ENCODE measurements at regions not wholly inside any gene's neighbourhood (a gene's known extent, or its start where the extent isn't known, plus 50 kb on each side); places are given as distances from the start of the nearest gene placed in this dataset.

GRCh38 chr17:11077673-11078072 lies 163.3 kb upstream of the SHISA6 start:
- Histone ChIP-seq H3K36me3 (no peaks in the 10 kb centered on the region), H3K27ac (no peak overlapping the region), H3K4me3 (ENCODE audit: low read depth, low read length) (no peak overlapping the region), H3K9me3 (ENCODE audit: severe bottlenecking) (no peaks in the 10 kb centered on the region), H3K27me3 (ENCODE audit: insufficient read depth, low read depth, severe bottlenecking) (no peaks in the 10 kb centered on the region)
- no peak for DNase-seq
- TF ChIP-seq CTCF (IDR thresholded peaks at IDR 0.05; ENCODE audit: low read depth, low read length): no peak

- TF ChIP-seq CTCF (IDR thresholded peaks at IDR 0.05; ENCODE audit: low read depth, low read length): no peak
- Histone ChIP-seq H3K9me3 (ENCODE audit: severe bottlenecking) (no peaks in the 10 kb centered on the region), H3K27me3 (ENCODE audit: insufficient read depth, low read depth, severe bottlenecking) (no peaks in the 10 kb centered on the region), H3K36me3 (no peaks in the 10 kb centered on the region), H3K4me3 (ENCODE audit: low read depth, low read length) (no peak overlapping the region), H3K27ac (no peak overlapping the region)
- no peak for DNase-seq
Measured at GRCh38 chr17:11074451-11074850, 166.6 kb upstream of the SHISA6 start.

- no peak overlapping the region for H3K4me3 ChIP-seq (ENCODE audit: low read depth, low read length)
- H3K36me3 ChIP-seq: no peaks in the 10 kb centered on the region
- no peak for TF ChIP-seq CTCF (IDR thresholded peaks at IDR 0.05; ENCODE audit: low read depth, low read length)
Measured at GRCh38 chr17:11056926-11057325, 184.1 kb upstream of the SHISA6 start.

GRCh38 chr17:11053846-11054245 lies 187.2 kb upstream of the SHISA6 start:
- TF ChIP-seq CTCF (IDR thresholded peaks at IDR 0.05; ENCODE audit: low read depth, low read length): no peak
- no peaks in the 10 kb centered on the region for H3K36me3 ChIP-seq
- no peak overlapping the region for H3K27ac ChIP-seq
- no peaks in the 10 kb centered on the region for H3K9me3 ChIP-seq (ENCODE audit: severe bottlenecking)
- H3K4me3 ChIP-seq (ENCODE audit: low read depth, low read length): no peak overlapping the region
- peaks cover 4% of the 10 kb centered on the region for H3K27me3 ChIP-seq (ENCODE audit: insufficient read depth, low read depth, severe bottlenecking)
- DNase-seq: no peak

More at GRCh38 chr17:11056926-11057325, 184.1 kb upstream of the SHISA6 start:
- Histone ChIP-seq H3K27me3 (ENCODE audit: insufficient read depth, low read depth, severe bottlenecking) (no peaks in the 10 kb centered on the region), H3K9me3 (ENCODE audit: severe bottlenecking) (no peaks in the 10 kb centered on the region), H3K27ac (no peak overlapping the region)
- DNase-seq: no peak

GRCh38 chr17:11049539-11049938 lies 191.5 kb upstream of the SHISA6 start:
- no peaks in the 10 kb centered on the region for H3K9me3 ChIP-seq (ENCODE audit: severe bottlenecking)
- no peak for TF ChIP-seq CTCF (IDR thresholded peaks at IDR 0.05; ENCODE audit: low read depth, low read length)

GRCh38 chr17:11047228-11047627 lies 193.8 kb upstream of the SHISA6 start:
- peaks cover 4% of the 10 kb centered on the region for H3K27me3 ChIP-seq (ENCODE audit: insufficient read depth, low read depth, severe bottlenecking)
- no peaks in the 10 kb centered on the region for H3K36me3 ChIP-seq
- DNase-seq: no peak
- no peaks in the 10 kb centered on the region for H3K9me3 ChIP-seq (ENCODE audit: severe bottlenecking)
- no peak for TF ChIP-seq CTCF (IDR thresholded peaks at IDR 0.05; ENCODE audit: low read depth, low read length)
- no peak overlapping the region for H3K4me3 ChIP-seq (ENCODE audit: low read depth, low read length)
- no peak overlapping the region for H3K27ac ChIP-seq

More at GRCh38 chr17:11049539-11049938, 191.5 kb upstream of the SHISA6 start:
- no peak overlapping the region for H3K4me3 ChIP-seq (ENCODE audit: low read depth, low read length)
- peaks cover 4% of the 10 kb centered on the region for H3K27me3 ChIP-seq (ENCODE audit: insufficient read depth, low read depth, severe bottlenecking)
- no peak overlapping the region for H3K27ac ChIP-seq
- DNase-seq: no peak
- no peaks in the 10 kb centered on the region for H3K36me3 ChIP-seq
